ENCODE measurements at regions not wholly inside any gene's neighbourhood (a gene's known extent, or its start where the extent isn't known, plus 50 kb on each side); places are given as distances from the start of the nearest gene placed in this dataset.
A peak's percentile ranks its signal among the peaks of the same experiment; 100 is the strongest.

GRCh38 chr4:34733185-34733941, 1511.0 kb downstream of the ARAP2 start:
- H3K4me1 ChIP-seq, result peaks cover 3 to 18% (median 9%) of the 10 kb centered on the region in 4 donors
- intact Hi-C loops (cut with DNase I; ENCODE audit: low total_unique reads), result no loop called here
- H3K36me3 ChIP-seq, result no peaks in the 10 kb centered on the region
- no peak for TF ChIP-seq POLR2A (IDR thresholded peaks at IDR 0.05)
- TF ChIP-seq EP300 (IDR thresholded peaks at IDR 0.05), result no peak
- peak in 2 of 3 donors; percentile 12 to 30 for TF ChIP-seq POLR2AphosphoS5 (IDR thresholded peaks at IDR 0.05)
- WGBS, 5 donors, result 34 to 57% (median 41%) methylated on average over 10 of the region's 10 CpGs
- no peaks in the 10 kb centered on the region for H3K9me3 ChIP-seq
- H3K27ac ChIP-seq, result peak overlapping the region in 1 of 5 donors; percentile 56
- H3K27me3 ChIP-seq, result no peaks in the 10 kb centered on the region
- H3K4me3 ChIP-seq, result no peak overlapping the region
- DNase-seq, result peak in 1 of 2 donors; percentile 30

- no peaks in the 10 kb centered on the region for H3K36me3 ChIP-seq
- WGBS, 5 donors, result 62 to 76% (median 72%) methylated on average over 1 of the region's 1 CpG
- H3K9me3 ChIP-seq, result peaks cover 0 to 10% (median 0%) of the 10 kb centered on the region in 4 donors
- no peak for DNase-seq
- TF ChIP-seq POLR2AphosphoS5 (IDR thresholded peaks at IDR 0.05) (no peak), EP300 (IDR thresholded peaks at IDR 0.05) (no peak), CTCF (IDR thresholded peaks at IDR 0.05) (no peak), POLR2A (IDR thresholded peaks at IDR 0.05) (no peak)
- H3K4me1 ChIP-seq, result no peaks in the 10 kb centered on the region
- no peak overlapping the region for H3K27ac ChIP-seq
- intact Hi-C loops (cut with DNase I; ENCODE audit: low total_unique reads), result no loop called here
- H3K4me3 ChIP-seq, result no peak overlapping the region
- H3K27me3 ChIP-seq, result no peaks in the 10 kb centered on the region
These were observed 1477.4 kb downstream of the ARAP2 start for GRCh38 chr4:34766935-34767334.

GRCh38 chr4:34767407-34767806, 1476.9 kb downstream of the ARAP2 start:
- WGBS, 5 donors, result 57 to 68% (median 62%) methylated on average over 2 of the region's 2 CpGs
- H3K27me3 ChIP-seq, result no peaks in the 10 kb centered on the region
- H3K36me3 ChIP-seq, result no peaks in the 10 kb centered on the region
- no peak overlapping the region for H3K4me3 ChIP-seq
- TF ChIP-seq EP300 (IDR thresholded peaks at IDR 0.05) (no peak), POLR2A (IDR thresholded peaks at IDR 0.05) (no peak), CTCF (IDR thresholded peaks at IDR 0.05) (no peak), POLR2AphosphoS5 (IDR thresholded peaks at IDR 0.05) (no peak)
- DNase-seq, result no peak
- no peaks in the 10 kb centered on the region for H3K4me1 ChIP-seq
- H3K27ac ChIP-seq, result no peak overlapping the region
- intact Hi-C loops (cut with DNase I; ENCODE audit: low total_unique reads), result no loop called here
- peaks cover 0 to 10% (median 0%) of the 10 kb centered on the region in 4 donors for H3K9me3 ChIP-seq

- Histone ChIP-seq H3K27ac (no peak overlapping the region), H3K4me1 (no peaks in the 10 kb centered on the region), H3K27me3 (no peaks in the 10 kb centered on the region), H3K4me3 (no peak overlapping the region), H3K36me3 (no peaks in the 10 kb centered on the region), H3K9me3 (no peaks in the 10 kb centered on the region)
- TF ChIP-seq POLR2A (IDR thresholded peaks at IDR 0.05) (no peak), CTCF (IDR thresholded peaks at IDR 0.05) (no peak), POLR2AphosphoS5 (IDR thresholded peaks at IDR 0.05) (no peak), EP300 (IDR thresholded peaks at IDR 0.05) (no peak)
- DNase-seq, result no peak
- 75 to 82% (median 81%) methylated on average over 8 of the region's 8 CpGs for WGBS, 5 donors
- intact Hi-C loops (cut with DNase I; ENCODE audit: low total_unique reads), result no loop called here
These were observed 1472.7 kb downstream of the ARAP2 start for GRCh38 chr4:34771632-34772031.

- 69 to 85% (median 79%) methylated on average over 1 to 2 of the region's 2 CpGs for WGBS, 5 donors
- Histone ChIP-seq H3K27me3 (no peaks in the 10 kb centered on the region), H3K27ac (no peak overlapping the region), H3K4me3 (no peak overlapping the region), H3K36me3 (no peaks in the 10 kb centered on the region), H3K4me1 (no peaks in the 10 kb centered on the region), H3K9me3 (peaks cover 0 to 23% (median 0%) of the 10 kb centered on the region in 4 donors)
- TF ChIP-seq POLR2AphosphoS5 (IDR thresholded peaks at IDR 0.05) (no peak), CTCF (IDR thresholded peaks at IDR 0.05) (no peak), POLR2A (IDR thresholded peaks at IDR 0.05) (no peak), EP300 (IDR thresholded peaks at IDR 0.05) (no peak)
- intact Hi-C loops (cut with DNase I; ENCODE audit: low total_unique reads), result no loop called here
- DNase-seq, result peak in 1 of 2 donors; percentile 40
These were observed 1454.2 kb downstream of the ARAP2 start for GRCh38 chr4:34790131-34790530.

Data from stomach (tissue), 8 donors.